Left lung (tissue), 4 donors: ENCODE measurements at regions not wholly inside any gene's neighbourhood (a gene's known extent, or its start where the extent isn't known, plus 50 kb on each side); places are given as distances from the start of the nearest gene placed in this dataset.

ENCODE experiments used
- ATAC-seq: fragments of 200-7000 bp; cut with Tn5 transposase; one replicate; pipeline ENCODE4 v1.9.1; 2020; ENCODE audit warnings: moderate library complexity
- DNase-seq, 4 donors: peaks; one replicate each; pipeline ENCODE4 v3.0.0-alpha.2; 2013 to 2020
- H3K27ac ChIP-seq, 2 donors: fragments of 200-600 bp; sonication (generic) in 1 of 2; one replicate each; pipeline versions ENCODE4 v1.5.0 to v1.8.0; 2020 to 2021
- H3K27me3 ChIP-seq, 2 donors: fragments of 200-600 bp; sonication (generic) in 1 of 2; one replicate each; pipeline versions ENCODE4 v1.5.0 to v1.8.0; 2020 to 2021
- H3K36me3 ChIP-seq, 2 donors: fragments of 200-600 bp; sonication (generic) in 1 of 2; one replicate each; pipeline versions ENCODE4 v1.5.0 to v1.8.0; 2020 to 2021
- H3K4me1 ChIP-seq, 2 donors: fragments of 200-600 bp; one replicate each; pipeline ENCODE4 v1.8.0; 2021
- H3K4me3 ChIP-seq, 2 donors: fragments of 200-600 bp; sonication (generic) in 1 of 2; one replicate each; pipeline versions ENCODE4 v1.5.0 to v1.8.0; 2020 to 2021; ENCODE audit warnings: mild to moderate bottlenecking in 1 of 2
- H3K9me3 ChIP-seq, 2 donors: fragments of 200-600 bp; sonication (generic) in 1 of 2; one replicate each; pipeline versions ENCODE4 v1.5.0 to v1.8.0; 2020 to 2021
- intact Hi-C, 2 donors: fragments of 100-400 bp; cut with DNase I; formaldehyde crosslinking; loops; one replicate each; pipeline versions ENCODE4 v1.11.2 to v1.14.2; 2022
- TF ChIP-seq, protein P1 (sequence below), 2 donors: fragments of 200-600 bp; sonication (generic) in 1 of 2; IDR thresholded peaks; one replicate each; pipeline versions ENCODE4 v1.5.0 to v1.8.0; 2021; ENCODE audit warnings: antibody characterized with exemption in 2 of 2
- donor health status: DM: no; HTN: yes; CAD: no.
- donor health status: DM: no; HTN: no; CAD: no.

- DNase-seq (no peak), ATAC-seq (no peak)
- intact Hi-C loops: no loop called here
- Histone ChIP-seq H3K27ac (no peak overlapping the region), H3K4me3 (no peak overlapping the region), H3K36me3 (no peaks in the 10 kb centered on the region), H3K4me1 (no peaks in the 10 kb centered on the region), H3K9me3 (no peaks in the 10 kb centered on the region), H3K27me3 (no peaks in the 10 kb centered on the region)
- TF ChIP-seq, protein P1, sequence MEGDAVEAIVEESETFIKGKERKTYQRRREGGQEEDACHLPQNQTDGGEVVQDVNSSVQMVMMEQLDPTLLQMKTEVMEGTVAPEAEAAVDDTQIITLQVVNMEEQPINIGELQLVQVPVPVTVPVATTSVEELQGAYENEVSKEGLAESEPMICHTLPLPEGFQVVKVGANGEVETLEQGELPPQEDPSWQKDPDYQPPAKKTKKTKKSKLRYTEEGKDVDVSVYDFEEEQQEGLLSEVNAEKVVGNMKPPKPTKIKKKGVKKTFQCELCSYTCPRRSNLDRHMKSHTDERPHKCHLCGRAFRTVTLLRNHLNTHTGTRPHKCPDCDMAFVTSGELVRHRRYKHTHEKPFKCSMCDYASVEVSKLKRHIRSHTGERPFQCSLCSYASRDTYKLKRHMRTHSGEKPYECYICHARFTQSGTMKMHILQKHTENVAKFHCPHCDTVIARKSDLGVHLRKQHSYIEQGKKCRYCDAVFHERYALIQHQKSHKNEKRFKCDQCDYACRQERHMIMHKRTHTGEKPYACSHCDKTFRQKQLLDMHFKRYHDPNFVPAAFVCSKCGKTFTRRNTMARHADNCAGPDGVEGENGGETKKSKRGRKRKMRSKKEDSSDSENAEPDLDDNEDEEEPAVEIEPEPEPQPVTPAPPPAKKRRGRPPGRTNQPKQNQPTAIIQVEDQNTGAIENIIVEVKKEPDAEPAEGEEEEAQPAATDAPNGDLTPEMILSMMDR (IDR thresholded peaks at IDR 0.05): no peak
Observed at GRCh38 chr4:124863040-124863545, 150.6 kb upstream of the ANKRD50 start.

GRCh38 chr4:124862261-124862660 is 149.7 kb upstream of the ANKRD50 start:
- no peak overlapping the region for H3K27ac ChIP-seq
- H3K4me1 ChIP-seq: no peaks in the 10 kb centered on the region
- intact Hi-C loops: no loop called here
- no peaks in the 10 kb centered on the region for H3K9me3 ChIP-seq
- no peak for DNase-seq
- no peaks in the 10 kb centered on the region for H3K27me3 ChIP-seq
- H3K36me3 ChIP-seq: no peaks in the 10 kb centered on the region
- TF ChIP-seq, protein P1 (IDR thresholded peaks at IDR 0.05): no peak
- ATAC-seq: no peak
- H3K4me3 ChIP-seq: no peak overlapping the region

- Histone ChIP-seq H3K9me3 (no peaks in the 10 kb centered on the region), H3K4me1 (no peaks in the 10 kb centered on the region), H3K4me3 (no peak overlapping the region), H3K27ac (no peak overlapping the region), H3K36me3 (no peaks in the 10 kb centered on the region), H3K27me3 (no peaks in the 10 kb centered on the region)
- DNase-seq (no peak), ATAC-seq (no peak)
- TF ChIP-seq, protein P1 (IDR thresholded peaks at IDR 0.05): no peak
- intact Hi-C loops: no loop called here
Observed at GRCh38 chr4:124861761-124862160, 149.2 kb upstream of the ANKRD50 start.

- TF ChIP-seq, protein P1 (IDR thresholded peaks at IDR 0.05): no peak
- no peak for DNase-seq
- Histone ChIP-seq H3K4me3 (no peak overlapping the region), H3K9me3 (peaks cover 0 to 9% of the 10 kb centered on the region in 2 donors), H3K27ac (no peak overlapping the region), H3K27me3 (no peaks in the 10 kb centered on the region), H3K36me3 (no peaks in the 10 kb centered on the region), H3K4me1 (no peaks in the 10 kb centered on the region)
- intact Hi-C loops: no loop called here
- no peak for ATAC-seq
Observed at GRCh38 chr4:124854968-124855367, 142.4 kb upstream of the ANKRD50 start.

DNA sequence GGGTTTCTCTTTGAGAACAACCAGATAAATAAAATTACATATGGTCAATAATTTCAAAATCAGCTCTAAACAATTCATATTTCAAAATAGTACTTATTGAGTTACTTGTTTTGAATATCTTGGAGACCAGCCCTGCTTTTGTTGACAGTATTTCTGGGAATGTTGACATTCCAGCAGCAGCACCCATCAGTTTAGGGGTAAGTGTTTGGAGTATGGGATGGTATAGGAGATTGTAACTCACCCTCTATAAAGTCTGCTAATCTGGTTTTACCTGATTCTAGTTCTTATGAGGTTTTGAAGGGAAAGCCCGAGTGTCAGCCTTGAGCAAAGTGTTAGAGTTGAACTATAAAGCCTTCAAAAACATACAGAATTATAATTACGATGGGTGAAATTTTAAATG is 139.2 kb upstream of the ANKRD50 start:
- Histone ChIP-seq H3K36me3 (no peaks in the 10 kb centered on the region), H3K27me3 (no peaks in the 10 kb centered on the region), H3K27ac (no peak overlapping the region), H3K9me3 (peaks cover 0 to 9% of the 10 kb centered on the region in 2 donors), H3K4me3 (no peak overlapping the region), H3K4me1 (no peaks in the 10 kb centered on the region)
- TF ChIP-seq, protein P1 (IDR thresholded peaks at IDR 0.05): no peak
- ATAC-seq: peak; percentile 77
- intact Hi-C loops: no loop called here
- no peak for DNase-seq
